GM12873 (cell line): ENCODE measurements at regions not wholly inside any gene's neighbourhood (a gene's known extent, or its start where the extent isn't known, plus 50 kb on each side); places are given as distances from the start of the nearest gene placed in this dataset.

Experiments
- CTCF ChIP-seq: IDR thresholded peaks from 2 replicates; pipeline ENCODE4 v1.5.1; 2012; ENCODE audit warnings: low read depth, mild to moderate bottlenecking, moderate library complexity, low read length, control low read depth; ENCODE audit not compliant: insufficient read depth; ENCODE audit errors: missing control alignments

DNA sequence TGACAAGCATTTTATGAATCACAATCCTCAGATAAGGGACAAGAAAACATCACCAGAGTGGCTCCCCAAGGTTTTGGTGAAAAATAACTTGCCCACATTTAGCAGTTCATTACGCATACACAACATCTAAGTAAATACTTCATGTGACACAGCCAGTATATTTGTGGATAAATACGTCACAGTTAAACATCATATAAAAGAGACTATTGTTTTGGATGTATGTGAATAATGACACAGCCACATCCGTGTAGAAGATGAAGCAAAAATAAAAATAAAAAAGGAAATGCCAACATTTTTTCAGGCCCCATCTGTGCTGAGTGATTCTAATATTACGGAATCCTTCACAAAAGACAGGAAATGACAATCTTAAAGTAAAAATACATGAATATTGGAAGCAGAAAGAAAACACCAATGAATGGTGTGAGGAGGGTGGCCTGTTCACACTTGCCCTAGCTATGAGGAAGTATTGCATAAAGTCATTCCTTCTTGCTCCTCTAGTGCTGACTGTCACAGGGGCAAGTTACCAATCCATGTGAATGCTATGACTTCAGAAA, 457.1 kb downstream of the KLF12 start:
- no peak for TF ChIP-seq CTCF

- TF ChIP-seq CTCF, result no peak
These were observed 457.6 kb downstream of the KLF12 start for GRCh38 chr13:73676550-73677047.

DNA sequence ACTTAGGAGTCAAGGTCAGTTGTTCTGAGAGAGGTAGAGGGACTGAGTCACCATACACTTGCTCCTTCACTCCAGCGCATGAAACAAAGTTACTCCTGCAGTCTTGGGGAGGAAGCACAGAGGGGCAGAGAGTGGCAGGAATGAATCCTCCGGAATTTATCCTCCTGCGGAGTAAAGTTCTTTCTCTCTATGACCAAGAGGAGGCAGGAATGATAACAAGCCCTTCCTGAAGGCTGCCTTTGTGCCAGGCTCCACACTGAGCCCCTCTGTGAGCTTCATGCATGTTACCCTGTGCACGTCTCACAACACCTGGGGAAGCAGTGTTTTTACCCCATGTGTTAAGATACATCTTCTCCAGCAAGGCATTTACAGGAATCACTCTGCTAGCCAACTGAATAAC, 458.4 kb downstream of the KLF12 start:
- no peak for TF ChIP-seq CTCF

- no peak for TF ChIP-seq CTCF
These were observed 459.6 kb downstream of the KLF12 start for GRCh38 chr13:73674570-73674969.

- TF ChIP-seq CTCF, result no peak
These were observed 460.3 kb downstream of the KLF12 start for GRCh38 chr13:73673931-73674330.

- no peak for TF ChIP-seq CTCF
These were observed 461.7 kb downstream of the KLF12 start for GRCh38 chr13:73672492-73672891.

DNA sequence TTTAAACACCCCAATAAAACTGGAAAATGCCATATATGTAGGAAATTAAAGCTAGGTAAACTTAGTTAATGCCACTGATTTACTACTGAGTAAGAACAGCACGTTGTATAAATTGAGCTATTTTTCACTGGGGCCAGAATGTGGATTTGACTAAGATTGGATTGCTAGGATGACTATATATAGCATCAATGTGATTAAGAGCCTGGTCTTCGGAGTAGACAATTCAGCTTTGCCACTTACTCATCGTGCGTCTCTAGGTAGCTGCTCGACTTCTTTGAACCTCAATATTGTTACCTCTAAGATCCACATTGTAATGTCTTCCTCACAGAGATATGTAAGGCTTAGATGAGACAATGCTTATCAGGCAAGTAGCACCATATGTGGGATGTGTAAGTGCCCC, 462.5 kb downstream of the KLF12 start:
- TF ChIP-seq CTCF, result no peak
